Activated CD4-positive, CD25-positive, alpha-beta regulatory T cell (primary cell): ENCODE measurements at regions not wholly inside any gene's neighbourhood (a gene's known extent, or its start where the extent isn't known, plus 50 kb on each side); places are given as distances from the start of the nearest gene placed in this dataset.

Experiments used
- DNase-seq, 4 experiments: peaks; one replicate each; lab custom pipeline; 2025; lab: John Stamatoyannopoulos, UW

- DNase-seq: no peak
Observed at GRCh38 chr5:42351956-42352355, 71.3 kb upstream of the GHR start.

- DNase-seq: no peak
Observed at GRCh38 chr5:42360056-42360455, 63.2 kb upstream of the GHR start.

- no peak for DNase-seq
Observed at GRCh38 chr5:42360616-42361314, 62.5 kb upstream of the GHR start.

GRCh38 chr5:42361315-42361688 is 61.9 kb upstream of the GHR start:
- DNase-seq: no peak

- DNase-seq: no peak
Observed at GRCh38 chr5:42366051-42366450, 57.2 kb upstream of the GHR start.
